WI38 (cell line): ENCODE measurements at regions not wholly inside any gene's neighbourhood (a gene's known extent, or its start where the extent isn't known, plus 50 kb on each side); places are given as distances from the start of the nearest gene placed in this dataset.

Experiments
- H3K4me3 ChIP-seq: 2 replicates; pipeline ENCODE4 v1.5.1; 2011; ENCODE audit warnings: low read depth, mild to moderate bottlenecking, control low read depth, low read length
- CTCF ChIP-seq: IDR thresholded peaks from 2 replicates; pipeline ENCODE4 v1.5.1; 2012; ENCODE audit warnings: low read depth, mild to moderate bottlenecking, control low read depth, low read length

GRCh38 chr1:83627045-83627444 is 371.9 kb downstream of the TTLL7 start:
- TF ChIP-seq CTCF: no peak
- H3K4me3 ChIP-seq: no peak overlapping the region

- H3K4me3 ChIP-seq: no peak overlapping the region
- no peak for TF ChIP-seq CTCF
These were observed 372.3 kb downstream of the TTLL7 start for GRCh38 chr1:83626603-83627002.

- no peak overlapping the region for H3K4me3 ChIP-seq
- TF ChIP-seq CTCF: no peak
These were observed 373.3 kb downstream of the TTLL7 start for GRCh38 chr1:83625646-83626045.

GRCh38 chr1:83620016-83620415 is 378.9 kb downstream of the TTLL7 start:
- no peak for TF ChIP-seq CTCF
- no peak overlapping the region for H3K4me3 ChIP-seq

GRCh38 chr1:83619170-83619896 is 379.6 kb downstream of the TTLL7 start:
- H3K4me3 ChIP-seq: no peak overlapping the region
- no peak for TF ChIP-seq CTCF

GRCh38 chr1:83617883-83618282 is 381.0 kb downstream of the TTLL7 start:
- no peak for TF ChIP-seq CTCF
- no peak overlapping the region for H3K4me3 ChIP-seq

- TF ChIP-seq CTCF: no peak
- no peak overlapping the region for H3K4me3 ChIP-seq
These were observed 383.6 kb downstream of the TTLL7 start for GRCh38 chr1:83615370-83615769.
